IMR-90 (cell line): ENCODE measurements at regions not wholly inside any gene's neighbourhood (a gene's known extent, or its start where the extent isn't known, plus 50 kb on each side); places are given as distances from the start of the nearest gene placed in this dataset.

Source experiments
- BHLHE40 ChIP-seq: fragments of 150-350 bp; IDR thresholded peaks from 2 replicates; pipeline ENCODE4 v1.6.1; 2016; ENCODE audit warnings: mild to moderate bottlenecking, low read depth, low read length
- CEBPB ChIP-seq: IDR thresholded peaks from 2 replicates; pipeline ENCODE4 v1.6.1; 2012; ENCODE audit warnings: low read depth, low read length, improper control_type of control experiment
- MAFK ChIP-seq: IDR thresholded peaks from 2 replicates; pipeline ENCODE4 v1.6.1; 2012; ENCODE audit warnings: low read depth, low read length, improper control_type of control experiment
- MXI1 ChIP-seq: IDR thresholded peaks from 2 replicates; pipeline ENCODE4 v1.6.1; 2012; ENCODE audit warnings: low read depth, mild to moderate bottlenecking, low read length, moderate library complexity, borderline replicate concordance
- NFE2L2 ChIP-seq: fragments of 150-350 bp; IDR thresholded peaks from 2 replicates; pipeline ENCODE4 v1.6.1; 2016; ENCODE audit warnings: low read depth, mild to moderate bottlenecking, low read length
- POLR2A ChIP-seq: IDR thresholded peaks from 2 replicates; pipeline ENCODE4 v1.6.1; 2012; ENCODE audit warnings: mild to moderate bottlenecking, low read depth, low read length
- RCOR1 ChIP-seq: IDR thresholded peaks from 2 replicates; pipeline ENCODE4 v1.6.1; 2012; ENCODE audit warnings: mild to moderate bottlenecking, low read length, improper control_type of control experiment; ENCODE audit not compliant: insufficient replicate concordance
- RFX5 ChIP-seq: IDR thresholded peaks from 2 replicates; pipeline ENCODE4 v1.8.0; 2012; ENCODE audit warnings: low read depth, mild to moderate bottlenecking, low read length, moderate library complexity
- SMC3 ChIP-seq: fragments of 150-350 bp; IDR thresholded peaks from 2 replicates; pipeline ENCODE4 v1.6.1; 2016; ENCODE audit warnings: low read depth, mild to moderate bottlenecking, antibody characterized with exemption, low read length, moderate library complexity
- TF ChIP-seq, protein P1 (sequence below): fragments of 150-350 bp; IDR thresholded peaks from 2 replicates; pipeline ENCODE4 v1.6.1; 2017; ENCODE audit warnings: mild to moderate bottlenecking, antibody characterized with exemption, low read length, low read depth
- TF ChIP-seq, protein P2 (sequence below): conservative IDR thresholded peaks from 2 replicates; pipeline ENCODE4 v1.5.1; 2012; ENCODE audit warnings: mild to moderate bottlenecking, low read depth, low read length, improper control_type of control experiment
- TF ChIP-seq, protein P3 (sequence below): fragments of 150-350 bp; IDR thresholded peaks from 2 replicates; pipeline ENCODE4 v1.6.1; 2016; ENCODE audit warnings: low read depth, mild to moderate bottlenecking, low read length, moderate library complexity, borderline replicate concordance

DNA sequence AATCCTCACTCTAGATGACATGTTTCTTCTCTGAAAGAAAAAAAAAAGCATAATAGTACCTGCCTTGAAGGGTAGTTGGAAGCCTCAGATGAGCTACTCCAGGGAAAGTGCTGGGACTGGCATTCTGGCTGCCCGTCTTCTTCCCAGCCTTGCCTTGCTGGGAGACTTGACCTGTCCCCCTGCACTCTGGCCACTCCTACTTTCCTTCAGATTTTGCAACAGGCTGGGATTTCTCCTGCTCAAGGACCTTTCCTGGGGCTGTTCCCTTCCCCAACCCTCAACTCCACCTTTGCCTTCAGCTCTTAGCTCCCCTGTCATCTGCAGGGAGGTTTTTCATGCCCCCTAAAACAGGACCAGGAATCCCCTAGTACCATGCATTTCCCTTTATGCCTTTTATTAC lies 609.9 kb upstream of the CFAP20DC start:
- no peak for TF ChIP-seq MXI1
- TF ChIP-seq, protein P1, sequence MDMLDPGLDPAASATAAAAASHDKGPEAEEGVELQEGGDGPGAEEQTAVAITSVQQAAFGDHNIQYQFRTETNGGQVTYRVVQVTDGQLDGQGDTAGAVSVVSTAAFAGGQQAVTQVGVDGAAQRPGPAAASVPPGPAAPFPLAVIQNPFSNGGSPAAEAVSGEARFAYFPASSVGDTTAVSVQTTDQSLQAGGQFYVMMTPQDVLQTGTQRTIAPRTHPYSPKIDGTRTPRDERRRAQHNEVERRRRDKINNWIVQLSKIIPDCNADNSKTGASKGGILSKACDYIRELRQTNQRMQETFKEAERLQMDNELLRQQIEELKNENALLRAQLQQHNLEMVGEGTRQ: no peak
- TF ChIP-seq POLR2A: no peak
- TF ChIP-seq, protein P2, sequence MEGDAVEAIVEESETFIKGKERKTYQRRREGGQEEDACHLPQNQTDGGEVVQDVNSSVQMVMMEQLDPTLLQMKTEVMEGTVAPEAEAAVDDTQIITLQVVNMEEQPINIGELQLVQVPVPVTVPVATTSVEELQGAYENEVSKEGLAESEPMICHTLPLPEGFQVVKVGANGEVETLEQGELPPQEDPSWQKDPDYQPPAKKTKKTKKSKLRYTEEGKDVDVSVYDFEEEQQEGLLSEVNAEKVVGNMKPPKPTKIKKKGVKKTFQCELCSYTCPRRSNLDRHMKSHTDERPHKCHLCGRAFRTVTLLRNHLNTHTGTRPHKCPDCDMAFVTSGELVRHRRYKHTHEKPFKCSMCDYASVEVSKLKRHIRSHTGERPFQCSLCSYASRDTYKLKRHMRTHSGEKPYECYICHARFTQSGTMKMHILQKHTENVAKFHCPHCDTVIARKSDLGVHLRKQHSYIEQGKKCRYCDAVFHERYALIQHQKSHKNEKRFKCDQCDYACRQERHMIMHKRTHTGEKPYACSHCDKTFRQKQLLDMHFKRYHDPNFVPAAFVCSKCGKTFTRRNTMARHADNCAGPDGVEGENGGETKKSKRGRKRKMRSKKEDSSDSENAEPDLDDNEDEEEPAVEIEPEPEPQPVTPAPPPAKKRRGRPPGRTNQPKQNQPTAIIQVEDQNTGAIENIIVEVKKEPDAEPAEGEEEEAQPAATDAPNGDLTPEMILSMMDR: no peak
- TF ChIP-seq, protein P3, sequence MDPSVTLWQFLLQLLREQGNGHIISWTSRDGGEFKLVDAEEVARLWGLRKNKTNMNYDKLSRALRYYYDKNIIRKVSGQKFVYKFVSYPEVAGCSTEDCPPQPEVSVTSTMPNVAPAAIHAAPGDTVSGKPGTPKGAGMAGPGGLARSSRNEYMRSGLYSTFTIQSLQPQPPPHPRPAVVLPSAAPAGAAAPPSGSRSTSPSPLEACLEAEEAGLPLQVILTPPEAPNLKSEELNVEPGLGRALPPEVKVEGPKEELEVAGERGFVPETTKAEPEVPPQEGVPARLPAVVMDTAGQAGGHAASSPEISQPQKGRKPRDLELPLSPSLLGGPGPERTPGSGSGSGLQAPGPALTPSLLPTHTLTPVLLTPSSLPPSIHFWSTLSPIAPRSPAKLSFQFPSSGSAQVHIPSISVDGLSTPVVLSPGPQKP: no peak
- TF ChIP-seq CEBPB: no peak
- TF ChIP-seq MAFK: no peak
- no peak for TF ChIP-seq NFE2L2
- TF ChIP-seq RCOR1: no peak
- TF ChIP-seq BHLHE40: no peak
- TF ChIP-seq SMC3: no peak
- no peak for TF ChIP-seq RFX5
